H1 (cell line): ENCODE measurements at regions not wholly inside any gene's neighbourhood (a gene's known extent, or its start where the extent isn't known, plus 50 kb on each side); places are given as distances from the start of the nearest gene placed in this dataset.

ENCODE experiments used
- CTCF ChIA-PET: fragments of 300-600 bp; sonication (Branson Sonifier 250); formaldehyde crosslinking; loops from one replicate; lab custom pipeline; 2021; ENCODE audit not compliant: partially characterized antibody; lab: Charles Lee
- POLR2A ChIA-PET: fragments of 300-600 bp; sonication (Branson Sonifier 250); formaldehyde crosslinking; loops from one replicate; lab custom pipeline; 2021; ENCODE audit warnings: inconsistent platforms; ENCODE audit not compliant: partially characterized antibody; lab: Charles Lee
- DNase-seq, 2 experiments: peaks; one replicate each; pipeline versions ENCODE4 v3.0.0 to v3.0.0-alpha.2; 2010 to 2022; ENCODE audit warnings: low spot score in 2 of 2, low read depth in 1 of 2, mixed read lengths in 1 of 2
- FAIRE-seq: peaks from 2 replicates; lab custom pipeline; 2011; peaks lifted over from hg19 to GRCh38; lab: Jason Lieb, UNC
- H2AFZ ChIP-seq: 2 replicates; pipeline ENCODE4 v1.8.1; 2012; ENCODE audit warnings: low read length, inconsistent platforms
- H2AK5ac ChIP-seq: 2 replicates; pipeline ENCODE4 v1.6.1; 2013; ENCODE audit warnings: low read depth, low read length
- H2BK120ac ChIP-seq: replicated peaks from 2 replicates; pipeline ENCODE3; 2013; ENCODE audit warnings: low read depth, low read length, inconsistent platforms
- H2BK12ac ChIP-seq: 2 replicates; pipeline ENCODE4 v1.6.1; 2013; ENCODE audit warnings: low read depth, low read length
- H2BK15ac ChIP-seq: 2 replicates; pipeline ENCODE4 v1.6.1; 2013; ENCODE audit warnings: low read length
- H2BK20ac ChIP-seq: 2 replicates; pipeline ENCODE4 v1.6.1; 2013; ENCODE audit warnings: low read length
- H2BK5ac ChIP-seq: 2 replicates; pipeline ENCODE4 v1.6.1; 2013; ENCODE audit warnings: low read depth, low read length
- H3K14ac ChIP-seq: 2 replicates; pipeline ENCODE4 v1.6.1; 2013; ENCODE audit warnings: inconsistent platforms; ENCODE audit not compliant: insufficient read length
- H3K18ac ChIP-seq: 2 replicates; pipeline ENCODE4 v1.6.1; 2013; ENCODE audit warnings: low read length; ENCODE audit errors: extremely low read depth
- H3K23ac ChIP-seq: 2 replicates; pipeline ENCODE4 v1.6.1; 2013; ENCODE audit warnings: inconsistent platforms; ENCODE audit not compliant: insufficient read length
- H3K23me2 ChIP-seq: 2 replicates; pipeline ENCODE4 v1.6.1; 2013; ENCODE audit warnings: low read depth, low read length
- H3K27ac ChIP-seq: 2 replicates; pipeline ENCODE4 v1.6.1; 2011; ENCODE audit warnings: low read depth, low read length, inconsistent platforms
- H3K27me3 ChIP-seq, 4 experiments: replicated peaks in 1 of 4; 1 replicate in 1 of 4; 2 replicates in 3 of 4; pipeline versions ENCODE4 v1.6.1 to v1.8.1; 2011 to 2013; ENCODE audit warnings: low read length in 3 of 4, mild to moderate bottlenecking in 3 of 4, inconsistent platforms in 2 of 4, mixed read lengths in 2 of 4, moderate library complexity in 1 of 4; ENCODE audit not compliant: control insufficient read depth in 3 of 4, insufficient read depth in 3 of 4; ENCODE audit errors: extremely low read depth in 1 of 4
- H3K36me3 ChIP-seq, 4 experiments: 2 replicates each; pipeline versions ENCODE4 v1.6.1 to v1.8.1; 2011 to 2013; ENCODE audit warnings: mild to moderate bottlenecking in 4 of 4, low read length in 3 of 4, moderate library complexity in 2 of 4, control low read depth in 1 of 4, inconsistent platforms in 1 of 4; ENCODE audit not compliant: insufficient read depth in 4 of 4, control insufficient read depth in 2 of 4
- H3K4ac ChIP-seq: replicated peaks from 2 replicates; pipeline ENCODE3; 2013; ENCODE audit warnings: low read length, low read depth, mixed read lengths, inconsistent platforms; ENCODE audit not compliant: insufficient read length
- H3K4me1 ChIP-seq, 4 experiments: replicated peaks in 1 of 4; 1 replicate in 1 of 4; 2 replicates in 3 of 4; pipeline versions ENCODE4 v1.6.1 to v1.8.1; 2011 to 2013; ENCODE audit warnings: low read length in 3 of 4, inconsistent platforms in 2 of 4, mixed read lengths in 1 of 4; ENCODE audit not compliant: insufficient read depth in 4 of 4, control insufficient read depth in 3 of 4
- H3K4me2 ChIP-seq, 2 experiments: 2 replicates each; pipeline versions ENCODE4 v1.6.1 to v1.8.1; 2011 to 2013; ENCODE audit warnings: low read depth in 2 of 2, low read length in 2 of 2, control low read depth in 1 of 2, inconsistent platforms in 1 of 2, mild to moderate bottlenecking in 1 of 2; ENCODE audit not compliant: insufficient read depth in 1 of 2
- H3K4me3 ChIP-seq, 4 experiments: fragments of 200-600, 300-600 bp in 1 of 4; sonication (generic), shearing (Covaris generic), sonication (Bioruptor Twin) in 1 of 4; 2 replicates each; pipeline versions ENCODE4 v1.5.1 to v1.8.1; 2011 to 2016; ENCODE audit warnings: low read length in 4 of 4, low read depth in 3 of 4, control low read depth in 2 of 4, inconsistent platforms in 2 of 4, mild to moderate bottlenecking in 2 of 4, mixed read lengths in 1 of 4, moderate library complexity in 1 of 4; ENCODE audit not compliant: insufficient read depth in 2 of 4; ENCODE audit errors: extremely low read depth in 1 of 4
- H3K56ac ChIP-seq: replicated peaks from 2 replicates; pipeline ENCODE3; 2013; ENCODE audit warnings: low read depth, mild to moderate bottlenecking, mixed read lengths, low read length, inconsistent platforms; ENCODE audit not compliant: insufficient read length
- H3K79me1 ChIP-seq: 2 replicates; pipeline ENCODE4 v1.6.1; 2013; ENCODE audit warnings: low read depth, low read length, control low read depth
- H3K79me2 ChIP-seq, 2 experiments: 2 replicates each; pipeline versions ENCODE4 v1.6.1 to v1.8.1; 2012 to 2013; ENCODE audit warnings: low read length in 2 of 2, mild to moderate bottlenecking in 2 of 2, inconsistent platforms in 1 of 2; ENCODE audit not compliant: insufficient read depth in 2 of 2, control insufficient read depth in 1 of 2
- H3K9ac ChIP-seq, 4 experiments: replicated peaks in 1 of 4; 1 replicate in 1 of 4; 2 replicates in 3 of 4; pipeline versions ENCODE4 v1.6.1 to v1.8.1; 2011 to 2013; ENCODE audit warnings: low read depth in 3 of 4, low read length in 3 of 4, control low read depth in 2 of 4, mild to moderate bottlenecking in 2 of 4, moderate library complexity in 2 of 4, inconsistent platforms in 1 of 4; ENCODE audit errors: extremely low read depth in 1 of 4
- H3K9me3 ChIP-seq, 2 experiments: 2 replicates each; pipeline versions ENCODE4 v1.6.1 to v1.8.1; 2012 to 2013; ENCODE audit warnings: mild to moderate bottlenecking in 2 of 2, moderate library complexity in 2 of 2, control low read depth in 1 of 2, inconsistent platforms in 1 of 2, low read depth in 1 of 2, low read length in 1 of 2, mixed read lengths in 1 of 2; ENCODE audit not compliant: insufficient read depth in 2 of 2
- H4K20me1 ChIP-seq, 2 experiments: replicated peaks in 1 of 2; 2 replicates each; pipeline versions ENCODE3 to v1.8.1; 2011 to 2013; ENCODE audit warnings: inconsistent platforms in 2 of 2, low read length in 2 of 2, mild to moderate bottlenecking in 1 of 2; ENCODE audit not compliant: insufficient read depth in 2 of 2, control insufficient read depth in 1 of 2
- H4K5ac ChIP-seq: 2 replicates; pipeline ENCODE4 v1.6.1; 2013; ENCODE audit warnings: low read length, low read depth, mixed read lengths, inconsistent platforms; ENCODE audit not compliant: insufficient read length
- H4K8ac ChIP-seq: 2 replicates; pipeline ENCODE4 v1.8.0; 2013; ENCODE audit warnings: mild to moderate bottlenecking, moderate library complexity, low read length, inconsistent platforms; ENCODE audit not compliant: insufficient read depth; ENCODE audit errors: extremely low read depth
- H4K91ac ChIP-seq: replicated peaks from 2 replicates; pipeline ENCODE3; 2013; ENCODE audit warnings: low read length, mixed read lengths, inconsistent platforms; ENCODE audit not compliant: insufficient read length
- CHD2 ChIP-seq: IDR thresholded peaks from 2 replicates; pipeline ENCODE4 v1.6.1; 2012; ENCODE audit warnings: low read length, improper control_type of control experiment
- POLR2AphosphoS5 ChIP-seq: IDR thresholded peaks from 2 replicates; pipeline ENCODE4 v1.6.1; 2011; ENCODE audit warnings: low read depth, low read length
- SIRT6 ChIP-seq: IDR thresholded peaks from one replicate; pipeline ENCODE4 v1.7.1; 2012; ENCODE audit warnings: low read length, inconsistent platforms
- SP1 ChIP-seq: IDR thresholded peaks from 2 replicates; pipeline ENCODE4 v1.6.1; 2011; ENCODE audit warnings: low read depth, low read length
- WGBS, 2 experiments: shearing (Covaris generic) in 1 of 2; methylation state at CpG; one replicate each; pipeline versions ENCODE4 v1.1.6 to v1.1.7; 2013 to 2015; ENCODE audit warnings: low lambda C conversion rate in 2 of 2, mixed read lengths in 2 of 2, inconsistent platforms in 1 of 2, low coverage in 1 of 2, missing lambda C conversion rate in 1 of 2; ENCODE audit not compliant: insufficient replicate concordance in 2 of 2, insufficient coverage in 1 of 2, insufficient read length in 1 of 2; ENCODE audit errors: extremely low coverage in 1 of 2, missing lambda C conversion rate in 1 of 2; 5-methylcytosine and 5-hydroxymethylcytosine counted together

DNA sequence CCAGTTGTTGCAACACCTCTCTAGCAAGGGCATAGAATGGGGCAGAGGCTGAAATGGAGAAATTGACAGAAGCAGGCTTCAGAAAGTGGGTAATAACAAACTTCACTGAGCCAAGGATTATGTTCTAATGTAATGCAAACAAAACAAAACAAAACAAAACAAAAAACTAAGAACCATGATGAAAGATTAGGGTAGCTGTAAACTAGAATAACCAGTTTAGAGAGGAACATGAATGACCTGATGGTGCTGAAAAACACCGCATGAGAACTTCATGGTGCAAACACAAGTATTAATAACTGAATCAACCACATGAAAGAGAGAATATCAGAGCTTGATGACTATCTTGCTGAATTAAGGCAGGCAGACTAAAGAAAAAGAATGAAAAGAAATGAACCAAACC, 1707.7 kb downstream of the BRINP3 start:
- no peak overlapping the region for H3K27ac ChIP-seq
- no peak overlapping the region for H2BK20ac ChIP-seq
- no peak overlapping the region for H2BK5ac ChIP-seq
- H2AFZ ChIP-seq: no peak overlapping the region
- no peak overlapping the region for H3K56ac ChIP-seq
- H3K23ac ChIP-seq: no peak overlapping the region
- H3K4me3 ChIP-seq: no peak overlapping the region
- H3K14ac ChIP-seq: no peak overlapping the region
- no peaks in the 10 kb centered on the region for H3K23me2 ChIP-seq
- FAIRE-seq: no peak
- H3K79me2 ChIP-seq: no peaks in the 10 kb centered on the region
- CTCF ChIA-PET: interaction anchor here (1.1 to 1.7 kb wide), 2 partner anchors 11 to 12 kb away, joined by 3 to 4 read pairs; no protein-coding TSS in a partner anchor
- no peak for TF ChIP-seq SIRT6
- TF ChIP-seq POLR2AphosphoS5: no peak
- no peak for TF ChIP-seq CHD2
- no peak for TF ChIP-seq SP1
- no peak overlapping the region for H4K91ac ChIP-seq
- POLR2A ChIA-PET: no interaction called here
- no peak overlapping the region for H4K5ac ChIP-seq
- no peak overlapping the region for H2BK120ac ChIP-seq
- no peaks in the 10 kb centered on the region for H3K36me3 ChIP-seq
- no peak overlapping the region for H3K4me2 ChIP-seq
- no peak overlapping the region for H3K9ac ChIP-seq
- H3K4ac ChIP-seq: no peak overlapping the region
- H3K9me3 ChIP-seq: no peaks in the 10 kb centered on the region; a peak in 1 of 4 replicates
- no peak overlapping the region for H3K18ac ChIP-seq
- H3K4me1 ChIP-seq: peaks cover 0 to 5% (median 0%) of the 10 kb centered on the region in 4 experiments; a peak in 1 of 7 replicates
- H3K27me3 ChIP-seq: no peaks in the 10 kb centered on the region
- no peaks in the 10 kb centered on the region for H4K20me1 ChIP-seq
- H2AK5ac ChIP-seq: no peak overlapping the region
- H2BK15ac ChIP-seq: no peak overlapping the region
- no peak overlapping the region for H2BK12ac ChIP-seq
- H3K79me1 ChIP-seq: no peaks in the 10 kb centered on the region
- no peak for DNase-seq
- H4K8ac ChIP-seq: no peak overlapping the region
- 100% methylated on average over 1 of the region's 1 CpG; no CpG with 5 or more reads in 1 of the 2 experiments for WGBS, 2 experiments
